Hindlimb muscle (tissue), 1 donor: ENCODE measurements at regions not wholly inside any gene's neighbourhood (a gene's known extent, or its start where the extent isn't known, plus 50 kb on each side); places are given as distances from the start of the nearest gene placed in this dataset.

ENCODE experiments used
- DNase-seq: peaks from one replicate; pipeline ENCODE4 v3.0.0-alpha.2; 2013

DNA sequence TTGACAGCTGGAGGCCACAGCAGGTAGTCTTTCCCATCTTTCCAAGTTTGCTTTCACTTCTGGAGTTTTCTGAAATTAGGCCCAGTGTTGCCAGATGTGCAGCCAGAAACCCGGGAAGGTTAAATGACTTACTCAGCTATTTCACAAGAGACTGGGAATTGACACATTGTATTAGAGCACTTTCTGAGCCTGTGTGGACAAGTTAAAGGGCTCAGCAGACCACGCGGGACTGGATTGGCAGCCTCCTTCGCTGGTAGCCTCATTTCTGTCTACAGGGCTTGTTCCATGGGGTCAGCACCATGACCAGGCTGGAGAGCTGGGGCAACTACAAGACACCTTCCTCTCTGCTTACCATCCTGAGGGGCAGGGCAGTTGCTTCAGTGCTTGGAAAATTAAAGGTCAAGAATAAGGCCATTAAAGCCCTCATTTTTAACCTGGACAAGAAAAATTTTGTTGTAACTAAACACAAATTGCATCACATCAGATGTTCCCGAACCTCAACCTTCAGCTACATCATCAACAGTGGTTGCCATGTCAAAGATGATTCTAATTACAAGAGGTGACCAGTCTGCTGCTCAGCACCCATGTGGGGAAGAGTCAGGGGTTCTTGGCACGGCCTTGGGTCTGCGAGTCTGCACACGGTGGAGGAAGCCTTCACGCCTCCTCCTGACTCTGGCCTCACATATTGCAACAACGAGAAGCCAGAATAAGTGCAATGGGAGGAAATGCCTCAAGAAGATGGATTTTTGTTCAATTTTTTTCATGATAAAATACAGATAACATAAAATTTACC is 279.5 kb upstream of the RAB6C start:
- DNase-seq, result no peak

DNA sequence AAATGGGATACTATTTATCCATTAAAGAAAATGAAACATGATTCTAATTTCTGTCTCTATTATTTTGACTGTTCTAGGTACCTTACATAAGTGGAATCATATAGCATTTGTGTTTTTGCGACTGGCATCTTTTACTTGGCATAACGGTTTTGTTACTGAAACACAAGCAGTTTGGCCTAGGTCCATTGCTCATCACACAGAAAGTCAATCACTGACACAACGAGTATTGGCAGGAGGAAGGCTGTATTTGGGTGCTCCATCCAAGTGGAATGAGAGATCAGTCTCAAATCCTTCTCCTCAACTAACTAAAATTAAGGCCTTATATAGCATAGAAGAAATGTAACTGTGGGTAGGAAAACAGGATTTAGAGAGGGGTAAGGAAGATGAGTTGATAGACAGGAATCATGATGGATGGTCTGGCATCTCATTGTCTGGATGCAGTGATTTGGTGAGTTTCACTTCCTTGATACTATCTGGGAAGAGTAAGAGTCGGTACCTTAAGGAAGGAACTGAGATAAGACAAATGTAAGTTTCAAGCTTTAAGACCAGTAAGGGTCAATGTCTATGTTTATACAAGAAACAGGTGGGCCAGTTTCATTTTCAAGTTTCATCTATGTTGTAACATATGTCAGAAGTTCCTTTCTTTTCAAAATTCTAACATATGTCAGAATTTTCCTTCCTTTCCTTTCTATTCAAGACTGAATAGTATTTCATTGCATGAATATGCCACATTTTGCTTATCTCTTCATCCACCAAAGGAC is 276.9 kb upstream of the RAB6C start:
- DNase-seq, result no peak

DNA sequence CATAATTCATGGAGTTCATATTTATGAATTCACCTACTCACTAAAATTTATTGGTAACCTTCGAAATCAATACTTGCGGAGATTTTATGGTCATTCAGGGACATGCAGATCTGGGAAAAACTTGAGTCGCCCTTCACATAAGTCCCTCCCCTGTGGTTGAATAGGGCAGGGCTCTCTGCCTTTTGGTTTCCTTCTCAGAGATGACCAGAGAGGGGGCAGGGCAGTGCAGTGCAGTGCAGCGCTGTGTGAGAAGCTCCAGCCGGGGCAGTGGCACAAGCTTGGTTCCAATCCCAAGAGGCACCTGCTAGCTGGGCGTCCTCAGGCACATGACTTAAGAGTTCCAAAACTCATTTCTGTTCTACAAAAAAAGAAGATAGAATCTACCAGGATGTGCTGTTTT is 274.4 kb upstream of the RAB6C start:
- DNase-seq, result no peak

GRCh38 chr2:129707800-129708199 is 271.7 kb upstream of the RAB6C start:
- no peak for DNase-seq

DNA sequence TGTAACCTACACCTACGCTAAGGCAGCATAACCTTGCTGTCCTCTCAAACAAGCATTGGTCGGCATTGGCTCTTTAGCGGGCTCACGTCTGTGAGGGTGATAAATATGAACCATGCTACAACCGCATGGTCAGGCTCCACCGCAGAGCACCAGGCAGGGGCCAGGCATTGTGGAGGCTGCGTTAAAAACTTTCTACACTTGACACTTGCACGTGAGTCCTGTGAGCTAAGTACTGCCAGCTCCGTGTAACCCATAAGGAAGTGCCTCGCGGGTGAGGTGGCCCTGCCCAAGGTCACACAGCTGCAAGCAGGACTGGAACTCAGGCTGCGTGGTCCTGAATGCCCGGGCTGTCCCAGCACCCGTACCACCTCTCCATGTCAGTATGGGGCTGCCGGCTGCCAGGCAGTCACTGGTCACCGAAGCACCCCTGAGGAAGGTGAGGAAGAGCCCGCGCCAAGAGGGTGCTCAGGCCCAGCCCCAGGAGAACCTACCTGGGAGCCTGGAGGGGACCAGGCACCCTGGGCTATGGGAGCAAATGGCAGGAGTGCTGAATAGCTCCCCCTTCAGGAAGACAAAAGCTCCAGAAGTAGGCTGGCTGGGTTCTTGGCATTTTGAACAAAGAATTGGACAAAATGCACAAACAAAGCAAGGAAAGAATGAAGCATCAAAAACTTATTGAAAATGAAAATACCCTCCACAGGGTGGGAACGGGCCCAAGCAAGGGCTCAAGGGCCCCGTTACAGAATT is 271.1 kb upstream of the RAB6C start:
- no peak for DNase-seq

DNA sequence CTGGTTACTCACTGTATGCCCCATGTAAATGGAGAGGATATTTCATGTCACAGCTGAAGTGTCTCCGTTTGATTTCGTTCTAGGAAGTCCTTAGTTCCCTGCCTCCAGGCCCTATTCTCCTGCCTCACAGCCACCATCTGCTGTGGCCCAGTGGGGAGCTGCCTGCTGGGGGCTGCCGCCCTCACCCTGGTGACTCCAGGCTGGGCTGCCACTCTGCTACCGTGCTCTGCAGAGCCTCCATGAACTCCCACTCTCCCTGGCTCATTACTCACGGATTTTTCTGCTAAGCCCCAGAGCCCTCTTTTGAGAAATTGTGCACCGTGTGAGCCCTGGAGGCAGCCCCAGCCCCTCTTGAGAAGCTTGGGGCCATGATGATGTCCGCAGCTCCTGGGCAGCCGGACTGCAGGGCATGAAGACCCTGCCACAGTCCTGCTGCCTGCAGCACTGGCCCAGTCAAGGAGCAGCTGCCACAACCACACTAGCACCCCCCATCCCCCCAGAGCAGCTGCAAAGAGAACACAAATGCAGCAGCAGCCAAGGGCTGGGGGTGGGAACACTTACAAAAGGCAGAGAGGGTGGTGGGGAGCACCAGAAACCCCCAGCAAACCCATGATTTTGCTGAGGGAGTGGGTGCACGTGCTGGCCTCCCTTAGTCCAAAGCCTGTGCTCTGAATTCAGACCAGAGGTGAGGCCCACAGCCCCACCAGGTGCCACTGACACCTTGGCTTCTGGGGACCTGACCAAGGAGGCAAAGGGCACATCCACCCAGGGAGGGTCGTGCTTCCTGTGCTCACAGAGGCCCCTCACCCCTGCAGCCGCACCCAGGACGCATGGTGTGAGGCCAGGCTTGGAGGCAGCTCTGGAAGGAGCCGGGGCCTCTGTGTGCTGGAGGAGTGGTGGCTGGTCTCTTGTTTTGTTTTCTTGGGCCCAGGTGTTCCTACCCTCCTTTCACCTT is 270.2 kb upstream of the RAB6C start:
- DNase-seq, result no peak

DNA sequence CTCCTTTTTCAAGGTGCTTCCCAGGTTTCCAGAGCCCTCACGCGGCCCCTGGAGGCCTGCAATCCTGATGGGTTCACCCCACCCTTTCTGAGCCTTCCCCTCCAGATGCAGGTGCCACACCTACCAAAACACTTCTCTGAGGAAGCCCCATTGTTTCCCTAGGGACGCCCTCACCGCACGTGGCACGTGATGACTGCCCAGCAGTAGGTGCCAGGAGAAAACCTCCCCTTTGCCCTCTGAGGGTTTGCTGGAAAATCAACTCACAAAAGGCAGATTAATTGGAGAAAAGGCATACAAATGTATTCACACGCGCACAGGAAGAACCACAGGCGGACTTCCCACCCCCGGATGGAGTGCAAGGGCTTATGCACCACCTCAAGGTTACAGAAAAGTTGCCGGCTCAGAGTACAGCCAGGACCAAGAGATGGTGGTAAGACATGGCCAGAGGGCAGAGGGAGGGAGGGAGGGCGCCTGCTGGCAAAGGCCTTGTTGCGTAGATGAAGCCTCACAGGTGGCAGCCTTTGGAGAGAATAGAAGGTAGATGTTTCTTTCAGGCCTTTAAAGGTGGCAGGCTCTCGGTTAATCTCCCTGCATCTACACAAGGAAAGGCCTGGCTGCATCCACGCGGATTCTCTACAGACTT is 269.4 kb upstream of the RAB6C start:
- no peak for DNase-seq

- DNase-seq, result no peak
Observed at GRCh38 chr2:129710670-129711495, 268.6 kb upstream of the RAB6C start.

DNA sequence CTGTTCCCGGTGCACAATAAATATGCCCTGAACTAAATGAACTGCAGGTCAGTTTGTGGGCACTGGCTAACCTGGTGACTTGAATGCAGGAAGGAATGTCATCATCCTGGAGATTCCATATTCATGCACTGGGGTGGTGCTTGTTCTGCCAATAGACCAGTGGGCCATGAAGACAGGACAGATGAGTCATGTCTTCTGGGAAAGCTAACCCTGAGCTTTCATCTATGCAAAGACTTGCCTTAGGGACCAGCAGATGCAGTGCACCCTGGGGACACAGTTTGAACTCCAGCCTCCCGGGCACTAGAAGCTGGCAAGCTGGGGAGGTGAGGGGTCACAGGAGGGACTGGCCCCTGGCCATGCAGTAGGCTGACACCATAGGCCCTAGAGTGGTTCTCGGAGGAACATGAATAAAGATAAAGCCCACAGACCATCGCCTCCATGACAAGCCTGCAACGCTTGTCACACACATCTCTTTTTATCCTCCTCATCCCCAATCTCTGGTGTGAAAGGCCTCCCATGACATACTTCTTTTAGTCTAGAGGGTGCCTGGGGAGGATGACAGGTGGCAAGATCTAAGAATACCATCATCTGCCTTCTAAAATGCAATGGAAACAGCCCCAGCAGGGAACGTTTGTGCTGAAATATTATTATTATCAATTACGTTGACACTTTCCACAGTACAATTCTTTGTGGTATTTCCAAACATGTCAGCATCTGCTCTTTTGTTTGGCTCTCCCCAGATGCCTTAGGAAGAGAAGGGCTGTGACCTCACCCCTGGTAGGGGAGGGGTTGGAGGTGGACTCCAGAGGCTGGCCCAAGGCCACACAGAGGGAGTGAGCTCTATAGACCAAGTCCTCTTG is 267.4 kb upstream of the RAB6C start:
- no peak for DNase-seq

- no peak for DNase-seq
Observed at GRCh38 chr2:129712676-129712985, 266.8 kb upstream of the RAB6C start.

DNA sequence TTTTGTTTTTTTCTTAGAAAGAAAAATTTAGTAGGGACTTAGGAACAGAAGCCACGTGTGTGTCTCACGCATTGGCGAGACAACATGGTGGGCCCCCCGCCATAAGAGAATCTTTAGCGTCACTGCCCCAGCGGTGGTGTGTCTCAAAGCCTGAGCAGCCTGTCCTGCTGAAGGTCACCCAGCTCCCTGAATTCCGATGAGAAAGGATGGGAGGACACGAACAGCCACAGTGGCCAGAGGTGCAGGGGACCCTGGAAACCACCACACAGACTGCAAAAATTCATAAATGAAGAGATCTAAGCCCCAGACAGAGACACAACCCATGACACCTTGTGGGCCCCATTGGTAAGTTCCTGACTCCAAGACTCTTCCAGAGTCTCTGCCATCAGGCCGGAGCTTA is 266.1 kb upstream of the RAB6C start:
- DNase-seq, result no peak

- no peak for DNase-seq
Observed at GRCh38 chr2:129716781-129717559, 262.5 kb upstream of the RAB6C start.

GRCh38 chr2:129717560-129718130 is 261.8 kb upstream of the RAB6C start:
- DNase-seq, result no peak

DNA sequence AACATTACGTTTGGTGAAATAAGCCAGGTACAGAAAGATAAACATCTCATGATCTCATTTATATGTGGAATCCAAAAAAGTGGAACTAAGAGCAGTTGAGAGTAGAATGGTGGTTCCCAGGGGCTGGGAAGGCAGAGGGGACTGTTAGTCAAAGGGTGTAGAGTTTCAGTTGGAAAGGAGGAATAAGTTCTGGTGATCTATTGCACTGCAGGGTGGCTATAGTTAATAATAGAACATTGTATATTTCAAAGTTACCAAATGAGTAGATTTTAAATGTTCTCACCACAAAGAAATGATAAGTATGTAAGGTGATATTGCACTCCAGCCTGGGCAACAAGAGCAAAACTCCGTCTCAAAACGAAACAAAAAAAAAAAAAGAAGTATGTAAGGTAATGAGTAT is 260.1 kb upstream of the RAB6C start:
- DNase-seq, result no peak

DNA sequence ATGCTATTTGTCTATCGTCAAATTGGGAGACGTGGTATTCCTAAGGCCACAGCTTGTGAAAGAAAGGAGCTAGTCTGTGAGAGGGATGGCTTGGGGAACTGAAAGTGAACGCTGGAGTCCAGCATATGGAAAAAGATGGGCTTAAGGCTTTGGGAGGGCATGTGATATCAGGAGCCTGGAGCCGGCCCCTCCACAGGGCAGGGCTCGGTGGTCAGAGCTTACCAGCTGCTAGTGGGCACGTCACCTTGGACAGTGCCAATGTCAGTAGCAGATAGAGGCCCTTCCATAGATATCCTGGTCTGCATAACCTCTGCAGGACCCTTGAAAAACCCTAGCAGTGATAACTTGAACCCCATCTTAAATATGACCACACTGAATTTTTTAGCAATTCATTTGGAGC is 259.1 kb upstream of the RAB6C start:
- DNase-seq, result no peak

GRCh38 chr2:129720761-129721160 is 258.7 kb upstream of the RAB6C start:
- no peak for DNase-seq

- no peak for DNase-seq
Observed at GRCh38 chr2:129721236-129721635, 258.2 kb upstream of the RAB6C start.

GRCh38 chr2:129721846-129722245 is 257.6 kb upstream of the RAB6C start:
- no peak for DNase-seq
